Caco-2 (cell line): ENCODE measurements at regions not wholly inside any gene's neighbourhood (a gene's known extent, or its start where the extent isn't known, plus 50 kb on each side); places are given as distances from the start of the nearest gene placed in this dataset.

Source experiments
- BruUV-seq: library from RNA; stranded (reverse); fragments of 400-500 nt; replicated peaks from 2 replicates; lab custom pipeline; 2021; lab: Mats Ljungman, UMichigan
- CTCF ChIA-PET: fragments of 300-600 bp; sonication (Branson Sonifier 250); formaldehyde crosslinking; loops from one replicate; lab custom pipeline; 2022; ENCODE audit warnings: antibody characterized with exemption; lab: Charles Lee
- POLR2A ChIA-PET: fragments of 300-600 bp; sonication (Branson Sonifier 250); formaldehyde crosslinking; loops from one replicate; lab custom pipeline; 2022; ENCODE audit warnings: antibody characterized with exemption; lab: Charles Lee
- DNase-seq, 2 experiments: peaks; one replicate each; pipeline versions ENCODE4 v3.0.0 to v3.0.0-alpha.2; 2020 to 2022
- H3K27me3 ChIP-seq: replicated peaks from 2 replicates; pipeline ENCODE4 v1.6.0; 2011; ENCODE audit warnings: low read length; ENCODE audit not compliant: control insufficient read depth, insufficient read depth
- H3K36me3 ChIP-seq: 2 replicates; pipeline ENCODE4 v1.5.1; 2011; ENCODE audit warnings: low read length; ENCODE audit not compliant: control insufficient read depth, insufficient read depth
- H3K4me1 ChIP-seq: fragments of 250-450 bp; sonication (Bioruptor Pico); 2 replicates; pipeline ENCODE4 v1.5.1; 2020; ENCODE audit warnings: mild to moderate bottlenecking
- H3K4me3 ChIP-seq: 2 replicates; pipeline ENCODE4 v1.5.1; 2011; ENCODE audit warnings: low read depth, mild to moderate bottlenecking, control low read depth, low read length
- H3K9me3 ChIP-seq: fragments of 250-450 bp; sonication (Bioruptor Pico); 2 replicates; pipeline ENCODE4 v1.5.1; 2020; ENCODE audit warnings: mild to moderate bottlenecking, moderate library complexity
- H3K27ac Mint-ChIP-seq: one replicate; pipeline ENCODE4 v1.8.0; 2022; ENCODE audit warnings: mixed read lengths; ENCODE audit not compliant: unreplicated experiment
- H3K27me3 Mint-ChIP-seq: one replicate; pipeline ENCODE4 v1.8.0; 2022; ENCODE audit warnings: mixed read lengths; ENCODE audit not compliant: insufficient read depth, unreplicated experiment
- H3K36me3 Mint-ChIP-seq: one replicate; pipeline ENCODE4 v1.8.0; 2022; ENCODE audit warnings: mild to moderate bottlenecking, mixed read lengths; ENCODE audit not compliant: insufficient read depth, unreplicated experiment
- H3K4me1 Mint-ChIP-seq: one replicate; pipeline ENCODE4 v1.8.0; 2022; ENCODE audit warnings: low read depth, mixed read lengths; ENCODE audit not compliant: unreplicated experiment
- H3K4me3 Mint-ChIP-seq: one replicate; pipeline ENCODE4 v1.8.0; 2022; ENCODE audit warnings: mild to moderate bottlenecking, moderate library complexity, mixed read lengths; ENCODE audit not compliant: unreplicated experiment
- H3K9me3 Mint-ChIP-seq: one replicate; pipeline ENCODE4 v1.8.0; 2022; ENCODE audit warnings: mixed read lengths; ENCODE audit not compliant: unreplicated experiment
- intact Hi-C: fragments of 100-400 bp; cut with micrococcal nuclease; formaldehyde crosslinking; loops from one replicate; pipeline ENCODE4 v1.10.0; 2022; ENCODE audit not compliant: unreplicated experiment
- TF ChIP-seq, protein P1 (sequence below), 2 experiments: fragments of 200-600 bp in 1 of 2; IDR thresholded peaks; 1 replicate in 1 of 2; 2 replicates in 1 of 2; pipeline versions ENCODE4 v1.5.1 to v1.8.0; 2011 to 2022; ENCODE audit warnings: antibody characterized with exemption in 1 of 2, control low read depth in 1 of 2, inconsistent platforms in 1 of 2, low read depth in 1 of 2, low read length in 1 of 2, mild to moderate bottlenecking in 1 of 2, moderate library complexity in 1 of 2; ENCODE audit not compliant: insufficient read depth in 1 of 2, severe bottlenecking in 1 of 2, unreplicated experiment in 1 of 2

GRCh38 chr12:94750864-94751263, 100.5 kb upstream of the TMCC3 start:
- ChIA-PET POLR2A (no interaction called here), CTCF (no interaction called here)
- no peak for DNase-seq
- Histone ChIP-seq H3K27me3 (no peaks in the 10 kb centered on the region), H3K4me1 (peaks cover 6% of the 10 kb centered on the region; the same call in 1 of the 2 replicates), H3K9me3 (no peaks in the 10 kb centered on the region), H3K36me3 (no peaks in the 10 kb centered on the region), H3K4me3 (no peak overlapping the region)
- Mint-ChIP-seq H3K9me3 (no peaks in the 10 kb centered on the region), H3K27me3 (peaks cover 2% of the 10 kb centered on the region), H3K27ac (no peak overlapping the region), H3K4me1 (peaks cover 21% of the 10 kb centered on the region), H3K4me3 (no peak overlapping the region), H3K36me3 (no peaks in the 10 kb centered on the region)
- BruUV-seq: no TSS peak
- TF ChIP-seq, protein P1, sequence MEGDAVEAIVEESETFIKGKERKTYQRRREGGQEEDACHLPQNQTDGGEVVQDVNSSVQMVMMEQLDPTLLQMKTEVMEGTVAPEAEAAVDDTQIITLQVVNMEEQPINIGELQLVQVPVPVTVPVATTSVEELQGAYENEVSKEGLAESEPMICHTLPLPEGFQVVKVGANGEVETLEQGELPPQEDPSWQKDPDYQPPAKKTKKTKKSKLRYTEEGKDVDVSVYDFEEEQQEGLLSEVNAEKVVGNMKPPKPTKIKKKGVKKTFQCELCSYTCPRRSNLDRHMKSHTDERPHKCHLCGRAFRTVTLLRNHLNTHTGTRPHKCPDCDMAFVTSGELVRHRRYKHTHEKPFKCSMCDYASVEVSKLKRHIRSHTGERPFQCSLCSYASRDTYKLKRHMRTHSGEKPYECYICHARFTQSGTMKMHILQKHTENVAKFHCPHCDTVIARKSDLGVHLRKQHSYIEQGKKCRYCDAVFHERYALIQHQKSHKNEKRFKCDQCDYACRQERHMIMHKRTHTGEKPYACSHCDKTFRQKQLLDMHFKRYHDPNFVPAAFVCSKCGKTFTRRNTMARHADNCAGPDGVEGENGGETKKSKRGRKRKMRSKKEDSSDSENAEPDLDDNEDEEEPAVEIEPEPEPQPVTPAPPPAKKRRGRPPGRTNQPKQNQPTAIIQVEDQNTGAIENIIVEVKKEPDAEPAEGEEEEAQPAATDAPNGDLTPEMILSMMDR (IDR thresholded peaks at IDR 0.05; ENCODE audit: insufficient read depth in 1 of 2, low read depth in 1 of 2, low read length in 1 of 2, severe bottlenecking in 1 of 2, unreplicated experiment in 1 of 2): no peak
- intact Hi-C loops: loop anchor here (5.0 kb wide), 2 partner anchors 149 to 204 kb away; no protein-coding TSS in a partner anchor

- CTCF ChIA-PET: no interaction called here
- intact Hi-C loops: loop anchor here (5.0 kb wide), 2 partner anchors 148 to 203 kb away; no protein-coding TSS in a partner anchor
- TF ChIP-seq, protein P1 (IDR thresholded peaks at IDR 0.05; ENCODE audit: insufficient read depth in 1 of 2, low read depth in 1 of 2, low read length in 1 of 2, severe bottlenecking in 1 of 2, unreplicated experiment in 1 of 2): no peak
These were observed 99.5 kb upstream of the TMCC3 start for GRCh38 chr12:94749890-94750289.

GRCh38 chr12:94749455-94749854, 99.1 kb upstream of the TMCC3 start:
- H3K4me1 ChIP-seq: peaks cover 6% of the 10 kb centered on the region; the same call in 1 of the 2 replicates
- Mint-ChIP-seq H3K4me1 (peaks cover 21% of the 10 kb centered on the region), H3K36me3 (no peaks in the 10 kb centered on the region), H3K27me3 (peaks cover 2% of the 10 kb centered on the region), H3K9me3 (no peaks in the 10 kb centered on the region), H3K27ac (no peak overlapping the region), H3K4me3 (no peak overlapping the region)
- no peak for DNase-seq
- TF ChIP-seq, protein P1 (IDR thresholded peaks at IDR 0.05; ENCODE audit: insufficient read depth in 1 of 2, low read depth in 1 of 2, low read length in 1 of 2, severe bottlenecking in 1 of 2, unreplicated experiment in 1 of 2): no peak
- intact Hi-C loops: no loop called here
- H3K9me3 ChIP-seq: no peaks in the 10 kb centered on the region
- POLR2A ChIA-PET: no interaction called here
- CTCF ChIA-PET: no interaction called here
- no peak overlapping the region for H3K4me3 ChIP-seq
- BruUV-seq: no TSS peak
- no peaks in the 10 kb centered on the region for H3K36me3 ChIP-seq
- no peaks in the 10 kb centered on the region for H3K27me3 ChIP-seq

More at GRCh38 chr12:94749890-94750289, 99.5 kb upstream of the TMCC3 start:
- Mint-ChIP-seq H3K4me1 (peaks cover 21% of the 10 kb centered on the region), H3K27me3 (peaks cover 2% of the 10 kb centered on the region), H3K36me3 (no peaks in the 10 kb centered on the region), H3K9me3 (no peaks in the 10 kb centered on the region), H3K27ac (no peak overlapping the region), H3K4me3 (no peak overlapping the region)
- no peak for DNase-seq
- H3K27me3 ChIP-seq: no peaks in the 10 kb centered on the region
- H3K4me3 ChIP-seq: no peak overlapping the region
- no peaks in the 10 kb centered on the region for H3K36me3 ChIP-seq
- POLR2A ChIA-PET: no interaction called here
- peaks cover 6% of the 10 kb centered on the region; the same call in 1 of the 2 replicates for H3K4me1 ChIP-seq
- H3K9me3 ChIP-seq: no peaks in the 10 kb centered on the region
- BruUV-seq: no TSS peak
